ENCODE measurements at regions not wholly inside any gene's neighbourhood (a gene's known extent, or its start where the extent isn't known, plus 50 kb on each side); places are given as distances from the start of the nearest gene placed in this dataset.

GRCh38 chr12:28104316-28104715 is 85.9 kb upstream of the CCDC91 start:
- WGBS, 3 donors: 71 to 91% (median 91%) methylated on average over 2 of the region's 2 CpGs
- Histone ChIP-seq H3K36me3 (no peaks in the 10 kb centered on the region), H3K4me1 (ENCODE audit: insufficient read depth) (no peaks in the 10 kb centered on the region), H3K27ac (no peak overlapping the region), H3K27me3 (no peaks in the 10 kb centered on the region), H3K9me3 (no peaks in the 10 kb centered on the region), H3K4me3 (no peak overlapping the region)
- intact Hi-C loops (cut with DNase I): no loop called here
- TF ChIP-seq POLR2A (IDR thresholded peaks at IDR 0.05): no peak
- no peak for DNase-seq

- H3K4me3 ChIP-seq: no peak overlapping the region
- H3K27ac ChIP-seq: no peak overlapping the region
- intact Hi-C loops (cut with DNase I): no loop called here
- no peaks in the 10 kb centered on the region for H3K4me1 ChIP-seq (ENCODE audit: insufficient read depth)
- no peak for DNase-seq
- TF ChIP-seq EP300 (IDR thresholded peaks at IDR 0.05): no peak
- no peaks in the 10 kb centered on the region for H3K36me3 ChIP-seq
- 58 to 67% (median 65%) methylated on average over 3 of the region's 3 CpGs for WGBS, 3 donors
- no peaks in the 10 kb centered on the region for H3K9me3 ChIP-seq
- H3K27me3 ChIP-seq: no peaks in the 10 kb centered on the region
Measured at GRCh38 chr12:28104903-28105864, 85.1 kb upstream of the CCDC91 start.

GRCh38 chr12:28107679-28108078 is 82.6 kb upstream of the CCDC91 start:
- WGBS, 3 donors: 53 to 63% (median 55%) methylated on average over 2 of the region's 2 CpGs
- TF ChIP-seq CTCF (IDR thresholded peaks at IDR 0.05) (no peak), EP300 (IDR thresholded peaks at IDR 0.05) (no peak), POLR2A (IDR thresholded peaks at IDR 0.05) (no peak)
- H3K27ac ChIP-seq: no peak overlapping the region
- no peaks in the 10 kb centered on the region for H3K27me3 ChIP-seq
- H3K36me3 ChIP-seq: no peaks in the 10 kb centered on the region
- no peak for DNase-seq
- H3K9me3 ChIP-seq: no peaks in the 10 kb centered on the region
- H3K4me1 ChIP-seq (ENCODE audit: insufficient read depth): no peaks in the 10 kb centered on the region
- H3K4me3 ChIP-seq: no peak overlapping the region
- intact Hi-C loops (cut with DNase I): no loop called here

GRCh38 chr12:28108599-28108998 is 81.7 kb upstream of the CCDC91 start:
- H3K27me3 ChIP-seq: no peaks in the 10 kb centered on the region
- intact Hi-C loops (cut with DNase I): no loop called here
- H3K4me1 ChIP-seq (ENCODE audit: insufficient read depth): no peaks in the 10 kb centered on the region
- TF ChIP-seq EP300 (IDR thresholded peaks at IDR 0.05): no peak
- no peak for TF ChIP-seq POLR2A (IDR thresholded peaks at IDR 0.05)
- no peak for TF ChIP-seq CTCF (IDR thresholded peaks at IDR 0.05)
- no peaks in the 10 kb centered on the region for H3K9me3 ChIP-seq
- H3K4me3 ChIP-seq: no peak overlapping the region
- 62 to 65% (median 63%) methylated on average over 1 of the region's 1 CpG for WGBS, 3 donors
- no peak overlapping the region for H3K27ac ChIP-seq
- DNase-seq: no peak
- no peaks in the 10 kb centered on the region for H3K36me3 ChIP-seq

- Histone ChIP-seq H3K4me1 (ENCODE audit: insufficient read depth) (no peaks in the 10 kb centered on the region), H3K4me3 (no peak overlapping the region), H3K36me3 (no peaks in the 10 kb centered on the region), H3K9me3 (no peaks in the 10 kb centered on the region), H3K27ac (no peak overlapping the region), H3K27me3 (no peaks in the 10 kb centered on the region)
- WGBS, 3 donors: 68 to 77% (median 76%) methylated on average over 3 of the region's 3 CpGs
- no peak for DNase-seq
- TF ChIP-seq EP300 (IDR thresholded peaks at IDR 0.05): no peak
- no peak for TF ChIP-seq POLR2A (IDR thresholded peaks at IDR 0.05)
- no peak for TF ChIP-seq CTCF (IDR thresholded peaks at IDR 0.05)
- intact Hi-C loops (cut with DNase I): no loop called here
Measured at GRCh38 chr12:28110329-28110728, 79.9 kb upstream of the CCDC91 start.
